ENCODE measurements at regions not wholly inside any gene's neighbourhood (a gene's known extent, or its start where the extent isn't known, plus 50 kb on each side); places are given as distances from the start of the nearest gene placed in this dataset.
"Not testable (repeated sequence)": the region's sequence is repeated elsewhere in the genome, so short reads cannot be mapped to it uniquely, and the experiment has no call there.

DNA sequence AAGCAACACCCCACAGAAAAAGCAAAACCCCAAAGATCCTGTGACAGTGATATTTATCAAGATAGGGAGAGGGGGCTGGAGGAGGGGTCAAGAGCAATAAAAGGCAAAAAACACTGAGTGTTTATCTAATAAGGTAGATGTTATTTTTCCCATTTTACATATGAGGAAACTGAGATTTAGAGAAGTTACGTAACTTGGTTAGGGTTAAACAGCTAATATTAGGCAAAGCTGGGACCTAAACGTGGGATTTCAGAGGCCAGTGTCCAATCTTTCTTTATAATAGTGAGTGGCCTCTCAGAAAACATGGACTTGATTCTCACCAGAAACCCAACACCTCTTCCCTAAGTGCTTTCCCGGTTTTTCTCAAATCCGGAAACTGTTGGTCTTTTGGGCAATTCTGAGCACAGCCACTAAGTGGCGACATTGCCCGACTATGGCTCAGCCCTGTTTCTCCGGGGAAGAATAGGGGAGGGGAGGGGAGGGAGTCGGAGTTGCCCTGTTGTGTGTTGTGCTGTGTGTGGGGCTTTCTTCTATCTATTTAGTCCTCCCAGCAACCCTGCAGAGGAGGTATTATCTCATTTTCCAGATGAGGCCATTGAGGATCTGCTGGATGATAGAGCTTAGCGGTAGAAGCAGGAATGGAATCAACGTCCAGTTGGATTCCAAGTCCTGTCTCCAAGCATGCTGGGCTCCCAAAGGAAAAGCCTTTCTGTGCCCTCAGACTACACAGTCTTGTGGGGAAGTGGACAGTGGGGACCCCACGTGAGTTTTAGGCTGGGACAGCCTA lies 58.7 kb upstream of the ETV3 start:
- not testable (repeated sequence) for DNase-seq (ENCODE audit: low read depth in 3 of 3, low spot score in 2 of 3)

DNA sequence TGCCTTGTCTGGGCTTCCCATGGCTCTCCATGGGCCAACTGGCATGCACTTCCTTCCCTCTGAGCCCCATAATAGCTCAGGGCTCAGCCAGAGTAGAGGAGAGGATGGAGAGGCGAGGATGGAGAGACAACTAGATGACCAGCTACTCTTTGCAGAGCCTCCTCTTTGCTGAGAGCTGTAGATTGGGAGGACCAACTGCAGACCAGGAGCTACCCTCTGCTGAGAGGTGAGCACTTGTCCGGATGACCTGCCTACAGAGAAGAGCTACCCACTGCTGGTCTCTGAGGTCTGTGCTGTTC lies 58.0 kb upstream of the ETV3 start:
- no peak for DNase-seq (ENCODE audit: low read depth in 3 of 3, low spot score in 2 of 3)

DNA sequence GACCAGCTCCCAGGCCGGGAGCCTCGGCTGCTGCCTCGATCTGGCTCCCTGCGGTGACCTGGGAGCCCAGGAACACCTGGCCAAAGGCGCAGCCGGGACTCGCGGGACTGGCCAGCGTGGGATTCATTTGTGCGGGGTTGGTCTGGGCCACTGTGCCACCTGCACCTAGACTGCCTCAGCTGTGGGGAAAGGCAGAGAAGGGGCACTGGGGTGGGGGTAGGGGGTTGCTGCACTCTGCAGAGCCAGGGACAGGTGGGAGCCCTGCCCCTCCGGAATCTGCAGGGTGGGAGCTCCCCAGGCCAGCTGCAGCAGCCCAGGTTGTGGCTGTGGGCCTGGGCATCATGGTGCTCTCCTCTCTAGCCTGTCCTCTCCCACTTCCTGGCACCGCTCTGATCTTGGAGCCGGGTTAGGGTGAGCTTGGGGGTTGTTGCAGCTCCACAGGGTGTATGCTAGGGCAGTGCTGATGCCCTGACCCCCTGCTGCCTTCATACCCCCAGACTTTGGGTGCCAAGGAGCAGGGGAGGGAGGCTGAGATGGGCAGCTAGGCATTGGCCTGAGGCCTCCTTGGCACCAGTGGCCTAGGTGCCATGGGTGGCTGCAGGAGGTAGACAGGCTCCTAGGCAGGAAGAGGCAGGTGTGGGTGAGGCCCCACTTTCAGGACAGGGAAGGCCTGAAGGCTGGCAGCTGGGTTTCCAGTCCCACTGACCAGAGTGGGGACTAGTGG lies 57.5 kb upstream of the ETV3 start:
- DNase-seq (ENCODE audit: low read depth in 3 of 3, low spot score in 2 of 3): no peak

DNA sequence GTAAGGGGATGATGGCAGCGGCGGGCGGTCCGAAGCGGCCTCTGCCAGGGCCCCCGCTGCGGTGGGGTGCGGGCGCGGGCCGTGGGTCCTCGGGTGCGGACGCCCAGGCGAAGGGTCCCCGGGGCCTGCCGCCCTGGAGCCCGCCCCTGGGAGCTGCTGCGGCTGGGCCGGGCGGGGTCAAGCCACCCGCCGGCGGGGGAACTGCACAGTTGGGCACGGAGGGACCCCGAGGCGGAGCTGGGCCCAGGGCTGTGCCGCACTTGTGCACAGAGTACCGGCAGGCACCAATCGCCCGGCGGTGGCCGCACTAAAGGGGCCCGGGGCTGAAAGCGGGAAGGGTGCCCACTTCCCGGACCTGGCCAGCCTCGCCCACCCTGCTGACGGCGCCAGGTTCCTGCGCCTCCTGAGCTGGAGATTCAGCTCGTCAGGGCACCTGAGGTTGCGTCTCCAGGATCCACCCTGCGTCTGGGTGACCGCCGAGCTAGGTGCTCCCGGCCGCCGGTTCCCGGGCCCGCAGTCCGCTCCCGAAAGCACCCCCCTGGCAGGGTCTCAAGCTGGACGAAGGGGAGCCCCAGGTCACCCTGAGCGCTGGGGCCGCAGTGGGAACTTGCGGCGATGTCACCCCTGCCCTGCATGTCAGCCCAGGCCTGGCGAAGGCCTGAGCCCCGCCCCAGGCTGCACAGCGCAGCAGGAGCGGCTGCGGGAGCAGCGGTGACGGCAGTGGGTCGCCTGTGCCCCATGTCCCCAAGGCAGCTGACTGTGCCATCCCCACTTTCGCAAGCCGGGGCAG lies 56.7 kb upstream of the ETV3 start:
- no peak for DNase-seq (ENCODE audit: low read depth in 3 of 3, low spot score in 2 of 3)

DNA sequence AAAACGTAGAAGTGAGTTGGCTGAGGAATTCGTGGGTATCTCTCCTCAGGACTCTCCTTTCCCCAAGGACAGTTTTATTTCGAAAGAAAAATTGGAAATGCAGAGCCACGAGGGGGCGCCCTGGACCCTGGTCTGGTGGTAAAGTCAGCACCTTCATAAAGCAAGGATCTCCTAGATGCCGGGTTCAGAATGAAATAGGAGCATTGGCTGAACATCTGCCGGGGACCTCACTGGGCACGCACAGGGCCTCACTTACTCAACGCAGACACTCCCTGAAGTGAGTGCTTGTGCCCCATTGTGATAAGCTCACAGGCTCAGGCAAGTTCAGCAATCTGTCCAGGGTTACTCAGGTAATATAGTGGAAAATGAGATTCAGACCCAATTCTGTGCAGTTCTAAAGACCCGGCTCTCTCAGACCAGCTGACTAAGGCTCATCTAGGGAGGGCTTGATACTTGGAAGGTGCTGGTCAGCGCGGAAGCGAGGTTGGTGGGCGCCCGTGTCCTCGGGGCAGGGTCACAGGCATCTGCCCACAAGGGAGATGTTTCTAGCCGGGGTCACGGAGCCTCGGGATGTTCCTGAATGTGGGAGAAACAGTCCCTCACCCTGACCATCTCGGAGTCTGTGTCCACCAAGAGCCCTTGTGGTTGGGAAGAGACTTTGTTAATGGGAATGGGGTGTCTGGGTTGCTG lies 55.7 kb upstream of the ETV3 start:
- DNase-seq (ENCODE audit: low read depth in 3 of 3, low spot score in 2 of 3): peak; percentile 8 to 41 (median 21)

DNA sequence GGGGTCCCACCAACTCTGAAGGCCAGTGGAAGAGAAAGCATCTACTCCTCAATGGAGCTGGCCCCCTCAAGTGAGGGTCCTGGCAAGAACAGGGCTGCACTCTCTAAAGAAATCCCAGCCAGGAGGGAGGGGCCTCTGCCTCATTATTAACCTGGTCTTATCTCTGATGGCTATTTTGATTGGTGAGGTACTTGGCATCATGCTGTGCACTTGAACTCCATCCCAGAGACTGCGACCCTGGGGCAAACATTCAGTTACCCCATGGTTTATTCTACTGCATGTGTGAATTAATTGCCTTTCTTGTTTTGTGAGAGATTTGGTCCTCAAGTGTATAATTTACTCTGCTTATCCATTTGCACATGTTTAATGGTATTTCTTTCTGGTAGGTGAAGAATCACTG lies 55.0 kb upstream of the ETV3 start:
- DNase-seq (ENCODE audit: low read depth in 3 of 3, low spot score in 2 of 3): no peak

DNA sequence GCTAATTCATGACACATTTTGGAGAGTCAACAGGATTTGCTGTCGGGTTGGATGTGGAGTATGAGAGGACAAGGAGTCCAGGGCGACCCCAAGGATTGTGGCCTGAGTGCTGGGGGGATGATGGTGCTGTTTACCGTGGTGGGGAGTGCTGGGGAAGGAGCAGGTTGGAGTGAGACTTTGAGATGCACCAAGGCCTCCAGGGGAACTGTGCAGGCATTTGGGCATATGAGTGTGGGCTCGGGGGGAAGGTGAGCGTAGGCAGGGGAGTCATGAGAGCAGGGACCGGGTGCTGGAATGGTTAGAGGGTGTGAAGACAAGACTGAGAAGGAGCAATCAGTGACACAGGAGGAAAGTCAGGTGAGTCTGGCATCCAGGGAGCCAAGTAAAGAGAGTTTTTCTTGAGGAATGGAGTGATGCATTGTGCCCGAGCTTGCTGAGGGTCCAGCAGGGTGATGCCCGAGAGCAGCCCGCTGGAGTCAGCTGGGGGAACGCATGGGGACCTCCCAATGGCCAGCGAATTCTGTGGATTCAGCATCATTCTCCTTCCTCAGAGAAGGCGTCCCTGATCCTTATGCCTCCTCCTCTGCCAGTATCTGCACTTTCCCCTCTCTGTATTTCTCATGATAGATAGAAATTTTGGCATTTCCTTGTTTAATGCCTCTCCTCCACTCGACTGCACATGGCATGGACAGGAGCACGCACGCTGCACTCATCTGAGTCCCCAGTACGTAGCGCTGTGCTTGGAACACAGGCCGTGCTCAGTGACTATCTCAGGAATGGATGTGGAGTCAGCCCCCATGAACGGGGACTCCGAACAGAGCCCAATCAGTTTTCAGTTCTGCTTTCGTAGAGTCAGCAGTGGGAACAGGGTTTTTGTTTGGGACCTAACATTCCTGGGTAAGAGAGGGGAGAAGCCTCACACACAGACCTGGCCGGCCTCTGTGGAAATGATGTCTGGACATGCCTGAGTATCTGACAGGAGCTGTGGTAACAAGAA lies 52.1 kb upstream of the ETV3 start:
- no peak for DNase-seq (ENCODE audit: low read depth in 3 of 3, low spot score in 2 of 3)

DNA sequence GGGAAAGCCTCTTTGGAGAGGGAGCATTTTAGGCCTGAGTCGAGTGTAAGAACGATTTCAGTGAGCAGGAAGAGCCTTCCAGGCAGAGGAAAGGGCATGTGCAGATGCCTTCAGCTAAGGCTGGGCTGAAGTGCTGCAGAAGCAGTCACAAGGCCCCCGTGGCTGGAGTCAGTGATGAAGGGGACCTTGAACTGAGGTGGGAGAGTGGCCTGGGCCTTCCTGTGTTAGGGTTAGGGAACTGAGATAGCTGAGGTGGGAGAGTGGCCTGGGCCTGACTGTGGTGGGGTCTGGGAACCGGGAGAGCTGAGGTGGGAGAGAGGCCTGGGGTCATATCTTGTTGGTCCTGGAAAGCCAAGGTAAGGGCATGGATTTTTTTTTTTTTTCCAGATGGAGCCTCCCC lies 50.9 kb upstream of the ETV3 start:
- no peak for DNase-seq (ENCODE audit: low read depth in 3 of 3, low spot score in 2 of 3)
